NCI-H2081 treated with DMSO at 0.1 percent for 48 hours (cell line): ENCODE measurements at regions not wholly inside any gene's neighbourhood (a gene's known extent, or its start where the extent isn't known, plus 50 kb on each side); places are given as distances from the start of the nearest gene placed in this dataset.

Experiments used
- DNase-seq: peaks from one replicate; lab custom pipeline; 2025; lab: John Stamatoyannopoulos, UW

GRCh38 chr13:61477619-61478018 is 62.0 kb upstream of the PCDH20 start:
- DNase-seq, result no peak

GRCh38 chr13:61470786-61471185 is 55.1 kb upstream of the PCDH20 start:
- DNase-seq, result no peak

- DNase-seq, result no peak
Measured at GRCh38 chr13:61466280-61466679, 50.6 kb upstream of the PCDH20 start.
